Activated T-cell treated with anti-CD3 and anti-CD28 coated beads, Interleukin-2, amount 50 U/mL, for 24 hours (primary cell): ENCODE measurements at regions not wholly inside any gene's neighbourhood (a gene's known extent, or its start where the extent isn't known, plus 50 kb on each side); places are given as distances from the start of the nearest gene placed in this dataset.

Source experiments
- DNase-seq: peaks from one replicate; pipeline ENCODE4 v3.0.0-alpha.2; 2020
- H3K27ac Mint-ChIP-seq: 2 replicates; pipeline ENCODE4 v1.8.0; 2020; ENCODE audit warnings: mild to moderate bottlenecking, mixed read lengths
- H3K27me3 Mint-ChIP-seq: 2 replicates; pipeline ENCODE4 v1.8.0; 2020; ENCODE audit warnings: mixed read lengths
- H3K36me3 Mint-ChIP-seq: 2 replicates; pipeline ENCODE4 v1.8.0; 2020; ENCODE audit warnings: low read depth, mixed read lengths
- H3K4me1 Mint-ChIP-seq: 2 replicates; pipeline ENCODE4 v1.8.0; 2020; ENCODE audit warnings: low read depth, mixed read lengths
- H3K4me3 Mint-ChIP-seq: 2 replicates; pipeline ENCODE4 v1.8.0; 2020; ENCODE audit warnings: mild to moderate bottlenecking, moderate library complexity, mixed read lengths
- H3K9me3 Mint-ChIP-seq: 2 replicates; pipeline ENCODE4 v1.8.0; 2020; ENCODE audit warnings: mixed read lengths

DNA sequence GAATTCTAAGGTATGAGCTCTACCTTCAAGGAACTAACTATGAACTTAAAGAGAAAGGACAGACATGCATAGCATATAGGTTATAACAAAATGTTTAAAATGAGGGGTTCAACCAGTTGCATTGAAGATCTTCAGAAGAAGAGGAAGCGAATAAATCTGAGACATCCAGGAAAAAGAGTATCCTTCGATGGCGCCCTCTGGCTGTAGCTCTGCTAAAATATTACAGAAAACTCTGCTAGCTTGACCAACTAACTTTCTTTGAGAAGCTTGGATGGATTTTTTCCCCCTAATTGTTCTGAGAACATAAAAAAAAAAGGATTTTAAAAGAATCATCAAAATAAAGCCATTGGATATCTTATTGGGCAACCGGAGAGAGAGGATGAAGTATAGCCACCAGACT, 659.9 kb upstream of the SOX9 start:
- H3K9me3 Mint-ChIP-seq: no peaks in the 10 kb centered on the region
- no peak overlapping the region for H3K4me3 Mint-ChIP-seq
- no peaks in the 10 kb centered on the region for H3K4me1 Mint-ChIP-seq
- no peak overlapping the region for H3K27ac Mint-ChIP-seq
- no peaks in the 10 kb centered on the region for H3K36me3 Mint-ChIP-seq
- no peaks in the 10 kb centered on the region for H3K27me3 Mint-ChIP-seq
- DNase-seq: no peak

DNA sequence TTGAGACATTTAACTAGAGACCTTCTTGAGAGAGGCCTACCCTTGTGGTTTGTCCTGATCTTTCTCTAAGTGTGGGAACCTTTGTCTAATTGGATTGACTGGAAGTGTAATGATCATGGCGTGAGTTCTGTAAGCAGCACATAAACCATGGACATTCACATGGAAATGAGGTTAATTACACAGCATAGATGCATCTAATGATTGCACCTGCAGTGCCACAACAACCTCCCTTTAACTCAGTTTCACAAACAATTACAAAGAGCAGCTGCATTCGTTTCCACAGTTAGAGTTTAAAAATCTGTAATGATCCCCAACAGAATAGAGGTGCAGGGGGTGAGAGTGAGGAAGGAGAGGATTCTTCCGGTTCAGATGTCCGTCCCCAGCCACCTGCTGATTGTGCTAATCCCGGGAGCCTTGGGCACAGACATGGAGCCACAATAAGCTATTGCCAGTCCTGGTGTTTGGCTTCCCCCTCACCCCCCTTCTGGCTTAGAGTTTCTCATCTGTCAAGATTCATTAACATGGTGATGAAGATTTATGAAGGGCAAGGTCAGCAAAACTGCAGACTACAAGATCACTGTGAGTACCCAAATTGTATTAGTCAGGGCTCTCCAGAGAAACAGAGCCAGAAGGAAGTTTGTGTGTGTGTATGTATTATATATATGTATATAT, 659.2 kb upstream of the SOX9 start:
- H3K4me1 Mint-ChIP-seq: no peaks in the 10 kb centered on the region
- no peak for DNase-seq
- H3K27ac Mint-ChIP-seq: no peak overlapping the region
- no peaks in the 10 kb centered on the region for H3K27me3 Mint-ChIP-seq
- peaks cover 1% of the 10 kb centered on the region for H3K9me3 Mint-ChIP-seq
- no peak overlapping the region for H3K4me3 Mint-ChIP-seq
- no peaks in the 10 kb centered on the region for H3K36me3 Mint-ChIP-seq

DNA sequence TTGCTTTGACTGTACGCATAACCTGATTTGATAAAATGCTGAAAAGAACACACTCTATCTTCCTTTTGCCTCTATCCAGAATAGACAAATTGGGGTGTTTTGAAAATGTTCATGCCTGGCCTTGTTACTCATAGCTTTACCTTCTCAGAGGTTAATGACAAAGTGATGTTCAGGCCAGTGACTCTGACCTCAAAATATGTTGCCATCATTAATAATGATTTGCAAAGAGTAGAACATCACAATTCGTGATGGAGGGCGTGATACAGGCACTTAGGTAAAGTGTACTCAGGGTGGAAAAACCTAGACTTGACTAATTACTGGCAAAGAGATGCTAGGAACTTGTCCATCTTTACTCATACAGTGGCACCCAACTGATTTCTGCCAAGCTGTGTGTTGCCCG, 656.6 kb upstream of the SOX9 start:
- no peak overlapping the region for H3K4me3 Mint-ChIP-seq
- no peaks in the 10 kb centered on the region for H3K27me3 Mint-ChIP-seq
- H3K9me3 Mint-ChIP-seq: peaks cover 3% of the 10 kb centered on the region
- no peaks in the 10 kb centered on the region for H3K36me3 Mint-ChIP-seq
- H3K27ac Mint-ChIP-seq: no peak overlapping the region
- H3K4me1 Mint-ChIP-seq: no peaks in the 10 kb centered on the region
- DNase-seq: no peak

DNA sequence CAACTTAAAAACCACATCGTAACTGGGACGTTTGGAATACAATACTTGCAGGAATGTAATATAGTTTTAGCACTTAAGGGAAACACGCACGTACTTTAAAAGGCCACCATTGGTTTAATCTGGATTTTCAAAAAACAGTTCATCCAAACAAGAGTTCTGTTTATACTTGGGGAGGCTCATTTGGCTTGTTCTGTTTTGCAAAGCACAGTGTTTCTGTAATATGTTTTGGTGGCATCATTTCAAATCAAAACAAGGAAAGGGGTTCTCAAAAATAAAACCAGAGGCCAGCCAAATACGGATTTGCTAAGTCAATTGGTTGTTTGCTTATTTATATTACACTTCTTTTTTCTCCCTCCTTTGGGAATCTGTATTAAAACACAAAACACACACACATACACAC, 656.1 kb upstream of the SOX9 start:
- Mint-ChIP-seq H3K27ac (no peak overlapping the region), H3K9me3 (peaks cover 3% of the 10 kb centered on the region), H3K4me3 (no peak overlapping the region), H3K4me1 (no peaks in the 10 kb centered on the region), H3K27me3 (no peaks in the 10 kb centered on the region), H3K36me3 (no peaks in the 10 kb centered on the region)
- no peak for DNase-seq

DNA sequence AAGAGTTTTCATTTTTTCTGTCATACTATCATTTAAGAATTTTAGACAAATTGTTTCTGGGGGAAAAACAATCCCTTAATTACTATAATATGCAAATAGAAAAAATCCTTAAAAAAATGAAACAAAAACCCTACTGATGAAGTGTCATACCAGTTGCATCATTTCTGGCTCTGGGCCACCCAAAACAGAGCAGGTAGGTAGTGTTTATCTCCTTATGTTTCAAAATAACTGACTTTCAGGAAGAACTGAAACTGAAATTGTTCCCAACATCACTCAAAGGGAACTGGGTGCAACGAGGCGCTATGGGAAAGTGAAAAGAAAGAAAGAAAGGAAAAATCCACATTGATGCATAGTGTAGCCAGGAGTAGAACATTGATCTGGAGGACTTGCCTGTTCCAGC, 653.1 kb upstream of the SOX9 start:
- H3K27ac Mint-ChIP-seq: no peak overlapping the region
- H3K27me3 Mint-ChIP-seq: no peaks in the 10 kb centered on the region
- no peak overlapping the region for H3K4me3 Mint-ChIP-seq
- DNase-seq: no peak
- H3K36me3 Mint-ChIP-seq: no peaks in the 10 kb centered on the region
- no peaks in the 10 kb centered on the region for H3K4me1 Mint-ChIP-seq
- peaks cover 5% of the 10 kb centered on the region for H3K9me3 Mint-ChIP-seq

DNA sequence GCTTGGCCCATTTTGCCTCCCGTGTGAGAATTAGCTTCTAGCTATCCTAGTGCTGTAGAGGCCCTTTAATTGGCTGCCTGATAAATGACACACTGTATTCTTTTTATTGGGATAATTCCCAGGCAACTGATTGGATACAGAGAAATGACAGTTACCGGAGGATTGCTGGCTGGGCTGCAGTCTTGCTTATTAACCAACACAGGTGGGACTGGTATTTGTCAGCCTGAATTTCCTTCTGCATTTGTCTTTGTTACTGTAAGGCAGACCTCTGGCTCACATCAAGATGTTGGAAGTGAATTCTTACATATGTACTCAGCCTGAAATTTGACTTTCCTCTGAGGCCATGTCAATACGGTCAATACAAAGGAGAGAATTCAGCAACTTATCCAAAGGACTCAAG, 650.8 kb upstream of the SOX9 start:
- no peak overlapping the region for H3K4me3 Mint-ChIP-seq
- DNase-seq: no peak
- no peak overlapping the region for H3K27ac Mint-ChIP-seq
- H3K36me3 Mint-ChIP-seq: no peaks in the 10 kb centered on the region
- no peaks in the 10 kb centered on the region for H3K4me1 Mint-ChIP-seq
- H3K27me3 Mint-ChIP-seq: no peaks in the 10 kb centered on the region
- peaks cover 5% of the 10 kb centered on the region for H3K9me3 Mint-ChIP-seq

DNA sequence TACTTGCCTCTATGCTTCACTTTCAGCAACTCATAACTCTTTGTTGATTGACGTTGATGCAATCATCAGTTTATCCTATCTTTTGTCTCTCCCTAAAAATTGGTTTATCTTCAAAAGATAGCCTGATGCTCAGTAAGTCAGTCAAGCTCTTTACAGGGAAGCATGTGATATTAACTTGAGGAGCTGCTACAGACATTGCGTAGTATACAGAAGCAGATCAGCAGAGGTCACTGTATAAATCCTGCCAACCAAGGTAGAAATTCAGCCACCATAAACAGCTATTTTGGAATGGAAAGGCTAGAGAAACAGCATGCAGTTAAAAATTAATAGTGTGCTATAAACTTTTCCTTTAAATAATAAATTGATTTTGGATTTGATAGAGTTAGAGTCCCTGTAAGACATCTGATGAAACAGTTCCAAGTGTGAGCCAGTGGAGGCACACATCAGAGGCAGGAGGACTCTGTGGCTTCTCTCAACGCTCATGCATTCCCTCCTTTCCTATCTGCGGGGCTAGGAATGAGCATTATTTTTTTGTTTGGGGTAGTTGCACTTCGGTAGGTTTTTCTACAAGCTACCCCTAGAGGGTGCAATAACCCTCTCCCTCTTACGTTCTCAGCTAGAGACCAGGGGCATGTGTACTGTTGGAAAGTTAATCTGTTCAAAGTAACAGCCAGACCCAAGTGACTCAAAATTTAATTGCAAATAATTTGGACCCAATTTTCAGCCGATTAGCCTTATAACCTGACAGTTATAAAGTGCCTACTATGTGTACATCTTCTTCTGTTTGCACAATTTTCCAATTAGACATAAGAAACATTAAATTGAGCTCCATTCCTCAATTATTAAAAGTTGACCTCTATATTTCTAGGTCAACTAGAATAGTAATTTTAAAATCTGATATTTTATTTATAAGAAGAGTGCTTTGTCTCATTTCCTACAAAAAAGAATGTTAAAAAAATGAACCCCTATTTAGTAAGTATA, 647.7 kb upstream of the SOX9 start:
- Mint-ChIP-seq H3K27ac (no peak overlapping the region), H3K27me3 (no peaks in the 10 kb centered on the region), H3K9me3 (peaks cover 2% of the 10 kb centered on the region), H3K4me3 (no peak overlapping the region), H3K4me1 (no peaks in the 10 kb centered on the region), H3K36me3 (no peaks in the 10 kb centered on the region)
- no peak for DNase-seq

DNA sequence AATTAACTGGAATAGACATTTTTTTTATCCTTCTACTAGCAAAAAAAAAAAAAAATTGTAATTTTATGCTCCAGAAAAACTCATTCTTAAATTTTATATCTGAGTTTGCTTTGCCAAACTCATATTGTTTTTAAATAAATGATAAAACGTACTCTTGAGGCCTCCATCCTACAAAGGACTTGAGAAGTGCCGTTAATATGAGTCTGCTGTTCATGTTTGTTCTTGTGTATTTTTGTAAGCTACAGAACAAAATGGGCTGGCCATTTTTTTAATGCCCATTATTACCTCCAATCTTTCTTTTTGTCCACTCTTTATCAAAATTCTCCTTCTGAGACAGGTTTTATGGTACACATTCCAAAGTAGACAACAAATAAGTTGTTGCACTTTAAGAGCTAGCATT, 643.5 kb upstream of the SOX9 start:
- H3K27me3 Mint-ChIP-seq: no peaks in the 10 kb centered on the region
- H3K36me3 Mint-ChIP-seq: no peaks in the 10 kb centered on the region
- no peaks in the 10 kb centered on the region for H3K4me1 Mint-ChIP-seq
- no peak for DNase-seq
- H3K4me3 Mint-ChIP-seq: no peak overlapping the region
- peaks cover 2% of the 10 kb centered on the region for H3K9me3 Mint-ChIP-seq
- no peak overlapping the region for H3K27ac Mint-ChIP-seq

DNA sequence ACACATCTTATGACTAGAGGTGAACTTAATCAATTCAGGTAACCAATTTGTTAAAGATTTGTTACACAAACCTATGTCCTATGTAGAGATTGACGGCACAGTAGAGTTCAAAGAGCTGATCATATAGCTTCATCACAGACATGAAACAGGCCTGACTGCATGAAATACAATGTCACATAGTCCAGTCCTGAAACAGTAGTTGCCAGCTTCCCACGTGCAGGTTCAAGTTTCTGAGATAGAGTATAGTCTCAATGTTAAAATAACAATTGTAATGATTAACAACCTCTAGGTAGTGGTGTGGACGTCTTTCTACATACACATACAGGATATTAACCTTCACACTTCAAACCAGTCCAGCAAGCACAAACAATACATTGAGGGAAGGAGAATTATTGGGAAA, 640.7 kb upstream of the SOX9 start:
- DNase-seq: no peak
- Mint-ChIP-seq H3K4me3 (no peak overlapping the region), H3K27ac (no peak overlapping the region), H3K4me1 (no peaks in the 10 kb centered on the region), H3K27me3 (no peaks in the 10 kb centered on the region), H3K36me3 (no peaks in the 10 kb centered on the region), H3K9me3 (peaks cover 4% of the 10 kb centered on the region)

DNA sequence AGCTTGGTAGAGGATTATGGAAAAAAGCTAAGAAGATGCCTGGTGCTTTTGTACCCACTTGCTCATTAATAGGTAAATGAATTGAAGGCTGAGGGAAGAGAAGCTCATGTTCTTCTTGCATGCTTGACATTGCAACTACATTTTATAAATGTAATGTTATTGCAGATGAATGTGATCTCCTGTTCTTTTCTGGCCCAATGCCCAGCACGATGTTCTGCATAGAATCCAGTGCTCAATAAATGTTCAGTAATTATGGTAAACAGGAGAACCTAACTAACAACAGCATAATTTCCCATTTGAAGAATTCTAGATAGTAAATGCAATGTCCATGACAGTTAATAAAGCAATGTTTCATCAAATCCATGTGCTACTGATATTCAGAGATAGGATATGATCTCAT, 638.2 kb upstream of the SOX9 start:
- H3K36me3 Mint-ChIP-seq: no peaks in the 10 kb centered on the region
- DNase-seq: no peak
- no peak overlapping the region for H3K4me3 Mint-ChIP-seq
- H3K4me1 Mint-ChIP-seq: no peaks in the 10 kb centered on the region
- no peak overlapping the region for H3K27ac Mint-ChIP-seq
- peaks cover 4% of the 10 kb centered on the region for H3K9me3 Mint-ChIP-seq
- H3K27me3 Mint-ChIP-seq: no peaks in the 10 kb centered on the region

DNA sequence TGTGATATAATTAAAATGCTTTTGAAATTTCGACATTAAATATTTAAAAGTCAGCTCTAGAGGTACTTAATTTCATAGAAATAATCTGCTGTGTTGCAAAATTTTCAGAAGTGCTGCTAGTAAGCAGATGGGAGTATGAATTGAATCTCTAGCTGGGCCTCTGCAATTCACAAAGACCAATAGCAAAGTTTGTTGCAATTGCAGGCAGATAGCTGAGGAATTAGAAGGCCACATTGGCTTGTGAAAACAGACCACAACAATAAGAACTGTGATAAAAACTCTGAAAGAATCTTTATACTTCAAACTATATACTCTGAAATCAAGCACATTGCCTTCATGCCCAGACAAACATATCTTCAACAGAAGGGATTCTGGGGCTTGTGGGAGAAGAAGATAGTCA, 636.3 kb upstream of the SOX9 start:
- Mint-ChIP-seq H3K4me3 (no peak overlapping the region), H3K4me1 (no peaks in the 10 kb centered on the region), H3K27ac (no peak overlapping the region), H3K27me3 (no peaks in the 10 kb centered on the region), H3K36me3 (no peaks in the 10 kb centered on the region), H3K9me3 (peaks cover 2% of the 10 kb centered on the region)
- no peak for DNase-seq

DNA sequence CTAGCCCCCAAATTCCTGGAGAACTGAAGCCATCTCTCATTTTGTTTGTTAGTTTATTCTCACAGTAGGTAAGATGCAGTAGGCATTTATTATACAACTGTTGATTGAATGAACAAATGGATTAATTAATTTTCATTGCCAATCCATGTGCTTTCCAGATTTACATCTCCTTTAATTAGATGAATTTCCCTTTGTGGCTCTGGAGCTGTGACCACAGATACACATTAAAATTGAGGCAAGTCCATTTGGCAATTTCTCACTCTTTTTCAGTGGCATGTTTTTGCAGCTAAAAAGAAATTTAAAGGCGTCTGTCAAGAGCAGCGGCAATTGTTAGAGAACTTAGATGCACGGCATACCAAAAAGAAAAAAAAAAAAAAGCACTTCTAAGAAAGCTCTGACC, 635.4 kb upstream of the SOX9 start:
- H3K4me3 Mint-ChIP-seq: no peak overlapping the region
- H3K36me3 Mint-ChIP-seq: no peaks in the 10 kb centered on the region
- DNase-seq: no peak
- no peak overlapping the region for H3K27ac Mint-ChIP-seq
- peaks cover 5% of the 10 kb centered on the region for H3K9me3 Mint-ChIP-seq
- no peaks in the 10 kb centered on the region for H3K4me1 Mint-ChIP-seq
- H3K27me3 Mint-ChIP-seq: no peaks in the 10 kb centered on the region

DNA sequence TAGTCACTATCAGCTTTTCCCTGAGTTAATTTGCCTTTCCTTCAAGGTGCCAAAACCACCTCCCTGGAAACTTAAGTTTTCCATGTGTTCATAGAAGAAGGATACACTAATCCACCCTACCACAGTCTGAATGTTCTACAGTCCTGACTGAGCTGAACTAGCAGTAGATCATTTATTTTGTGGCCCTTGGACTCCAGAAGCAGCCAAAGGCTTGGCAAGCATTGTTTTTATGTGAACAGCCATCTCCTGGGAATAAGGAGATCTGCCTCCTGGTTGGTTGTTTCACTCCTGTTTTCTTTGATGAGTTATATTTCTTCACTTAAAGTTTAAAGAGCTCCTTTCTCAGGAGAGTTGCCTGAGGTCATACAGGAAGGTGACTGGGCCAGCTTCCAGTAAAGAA, 634.6 kb upstream of the SOX9 start:
- Mint-ChIP-seq H3K4me3 (no peak overlapping the region), H3K27me3 (no peaks in the 10 kb centered on the region), H3K36me3 (no peaks in the 10 kb centered on the region), H3K4me1 (no peaks in the 10 kb centered on the region), H3K27ac (no peak overlapping the region), H3K9me3 (peaks cover 5% of the 10 kb centered on the region)
- DNase-seq: no peak

DNA sequence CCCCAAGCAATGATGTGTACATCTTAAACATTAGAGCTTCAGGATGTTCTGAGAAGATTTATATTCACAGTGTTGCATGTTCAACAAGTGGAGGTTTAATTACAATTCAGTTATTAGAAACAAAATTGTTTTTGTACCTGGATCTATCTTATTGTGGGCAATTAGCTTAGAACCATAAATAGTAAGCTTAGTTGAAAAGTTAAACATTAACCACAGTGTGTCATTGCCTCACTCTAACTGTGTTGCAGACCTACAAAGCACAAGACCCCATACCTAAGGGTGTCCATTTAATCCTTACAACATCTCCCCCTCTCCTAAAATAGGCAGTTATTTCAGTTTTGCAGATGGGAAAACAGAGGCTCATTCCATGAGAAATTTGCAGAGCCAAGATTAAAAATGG, 632.0 kb upstream of the SOX9 start:
- H3K27ac Mint-ChIP-seq: no peak overlapping the region
- peaks cover 9% of the 10 kb centered on the region for H3K9me3 Mint-ChIP-seq
- H3K4me1 Mint-ChIP-seq: no peaks in the 10 kb centered on the region
- no peak for DNase-seq
- no peaks in the 10 kb centered on the region for H3K36me3 Mint-ChIP-seq
- no peak overlapping the region for H3K4me3 Mint-ChIP-seq
- no peaks in the 10 kb centered on the region for H3K27me3 Mint-ChIP-seq

DNA sequence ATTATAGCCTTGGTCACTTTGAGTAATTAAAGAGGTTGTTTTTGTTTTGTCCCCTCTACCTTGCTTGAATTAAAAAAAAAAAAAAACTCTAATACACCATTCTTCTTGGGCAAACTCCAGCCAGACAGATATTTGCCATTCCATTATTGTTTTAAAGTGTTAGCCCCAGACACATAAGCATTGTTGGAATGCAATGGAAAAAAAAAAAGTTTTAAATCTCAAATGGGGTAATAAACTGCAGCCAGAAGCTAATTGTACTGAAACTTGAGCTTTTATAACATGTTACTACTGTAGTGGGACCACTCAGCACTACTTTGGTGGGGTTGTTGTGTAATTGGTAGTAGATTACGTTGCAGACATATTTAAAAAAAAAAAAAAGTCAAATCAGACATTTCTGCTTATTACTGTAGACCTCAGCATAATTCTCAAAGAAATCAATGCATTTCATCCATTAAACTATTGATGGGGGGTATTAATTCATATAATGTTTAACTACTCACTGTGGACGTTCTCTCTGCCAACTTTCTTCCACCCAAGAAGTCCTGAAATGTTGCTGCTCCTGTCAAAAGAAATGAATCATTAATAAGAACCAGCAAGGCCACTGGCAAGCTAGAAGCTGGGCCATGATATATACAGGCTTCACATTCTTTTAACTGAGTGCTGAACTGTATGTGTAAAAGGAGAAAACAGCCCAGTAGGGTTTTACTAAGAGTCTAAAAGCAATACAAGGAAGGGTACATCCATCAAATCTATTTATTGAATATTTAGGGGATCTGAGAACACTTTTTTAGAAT, 626.6 kb upstream of the SOX9 start:
- H3K4me3 Mint-ChIP-seq: no peak overlapping the region
- no peak for DNase-seq

More for the DNA sequence above, 626.6 kb upstream of the SOX9 start:
- Mint-ChIP-seq H3K9me3 (peaks cover 8% of the 10 kb centered on the region), H3K4me1 (no peaks in the 10 kb centered on the region), H3K27me3 (no peaks in the 10 kb centered on the region), H3K27ac (no peak overlapping the region), H3K36me3 (no peaks in the 10 kb centered on the region)
